GM21576 (cell line): ENCODE measurements at regions not wholly inside any gene's neighbourhood (a gene's known extent, or its start where the extent isn't known, plus 50 kb on each side); places are given as distances from the start of the nearest gene placed in this dataset.

Experiments
- ATAC-seq: cut with Tn5 transposase; IDR thresholded peaks from one replicate; pipeline ENCODE4 v1.9.1; 2021; ENCODE audit warnings: mild to moderate bottlenecking, moderate library complexity; ENCODE audit not compliant: unreplicated experiment

DNA sequence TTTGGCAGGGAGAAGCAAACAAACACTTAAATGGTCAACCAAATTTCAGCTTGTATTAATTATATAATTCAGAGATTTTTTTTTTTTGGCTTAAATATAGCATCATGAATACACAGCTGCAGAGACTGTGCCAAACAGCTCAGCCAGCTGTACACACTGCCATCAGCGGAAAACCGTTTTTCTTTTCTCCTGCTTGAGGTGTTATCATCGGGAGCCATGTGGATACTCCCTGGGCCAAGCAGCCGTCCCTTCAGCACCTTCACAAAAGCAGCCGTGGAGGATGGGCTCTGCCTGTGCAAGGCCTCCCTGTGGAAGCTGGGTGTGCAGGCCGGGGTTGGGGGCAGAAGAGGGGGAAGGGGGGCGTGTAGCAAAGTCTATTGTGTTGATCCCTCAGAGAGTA is 85.0 kb downstream of the NUF2 start:
- ATAC-seq: no peak

DNA sequence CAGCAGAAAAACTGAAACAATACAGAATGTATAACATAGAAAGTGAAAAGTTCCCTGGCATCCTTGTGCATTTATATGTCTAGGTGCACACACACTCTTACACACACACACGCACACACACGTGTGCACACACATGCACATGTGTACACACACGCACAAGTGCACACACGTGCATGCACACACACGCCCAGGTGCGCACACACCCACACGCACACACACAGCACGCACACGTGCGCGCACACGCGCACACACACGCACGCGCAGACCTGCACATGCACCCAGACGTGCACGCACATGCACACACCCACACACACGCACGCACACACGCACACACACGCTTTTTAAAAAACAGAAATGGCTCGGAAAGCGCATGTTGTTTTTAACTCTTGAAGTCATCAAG is 86.5 kb downstream of the NUF2 start:
- ATAC-seq: no peak

DNA sequence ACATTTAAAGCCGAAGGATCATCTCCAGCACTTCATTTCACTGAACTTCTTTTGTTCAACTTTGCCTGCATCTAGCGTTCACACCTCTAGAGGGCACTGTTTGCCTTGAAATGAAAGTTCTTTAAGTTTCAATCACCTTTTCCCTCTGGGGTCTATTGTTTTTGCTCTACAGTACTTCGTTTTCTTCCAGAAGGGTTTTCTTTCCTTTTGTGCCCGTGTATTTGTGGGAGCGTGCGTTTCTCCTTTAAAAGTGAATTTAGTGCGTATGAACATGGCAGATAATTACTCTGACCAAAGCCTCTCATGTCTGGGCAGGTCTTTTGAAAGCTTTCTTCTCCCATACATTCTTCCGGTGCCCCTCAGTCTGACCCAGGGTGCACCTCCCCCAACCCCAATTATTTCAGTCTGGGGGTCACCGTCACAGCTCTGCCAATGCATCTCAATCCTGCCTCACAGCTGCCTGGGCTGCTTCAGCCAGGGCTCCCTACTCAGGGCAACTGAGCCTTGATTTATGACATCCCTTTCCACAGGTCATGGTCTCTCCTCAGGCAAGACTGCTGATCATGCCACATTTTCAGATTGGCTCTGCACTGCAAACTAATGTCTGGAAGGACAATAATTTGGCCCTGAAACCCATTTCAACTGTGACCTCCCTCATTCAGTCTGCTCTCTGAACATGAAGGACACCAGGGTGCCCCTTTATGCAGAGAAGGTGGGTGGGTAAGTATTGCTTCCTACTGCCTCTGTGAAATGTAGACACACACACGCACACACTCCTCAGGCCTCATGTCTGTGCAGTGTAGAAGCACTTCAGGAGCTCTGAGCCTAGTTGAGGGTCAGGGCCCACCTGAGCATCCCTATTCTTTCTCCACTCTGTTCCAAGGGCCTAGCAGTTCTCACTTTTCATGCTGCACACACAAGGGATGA is 88.6 kb downstream of the NUF2 start:
- no peak for ATAC-seq

DNA sequence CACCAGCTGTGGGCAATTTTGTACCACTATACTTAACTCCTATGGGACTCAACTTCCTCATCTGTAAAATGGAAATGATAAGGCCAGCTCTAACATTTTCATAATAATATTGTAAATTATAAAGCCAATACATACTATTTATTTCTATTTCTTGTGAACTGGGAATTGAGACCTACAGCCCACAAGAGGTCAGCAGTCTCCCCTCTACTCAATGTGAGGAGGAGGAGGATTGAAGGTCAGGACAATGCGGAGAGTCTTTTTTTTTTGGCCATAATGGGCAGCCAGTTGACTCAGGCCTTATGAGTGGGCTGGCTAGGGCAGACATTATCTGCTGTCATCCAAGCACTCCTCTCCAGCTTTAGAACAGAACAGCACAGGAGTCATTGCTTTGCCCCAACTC is 90.5 kb downstream of the NUF2 start:
- ATAC-seq: no peak

DNA sequence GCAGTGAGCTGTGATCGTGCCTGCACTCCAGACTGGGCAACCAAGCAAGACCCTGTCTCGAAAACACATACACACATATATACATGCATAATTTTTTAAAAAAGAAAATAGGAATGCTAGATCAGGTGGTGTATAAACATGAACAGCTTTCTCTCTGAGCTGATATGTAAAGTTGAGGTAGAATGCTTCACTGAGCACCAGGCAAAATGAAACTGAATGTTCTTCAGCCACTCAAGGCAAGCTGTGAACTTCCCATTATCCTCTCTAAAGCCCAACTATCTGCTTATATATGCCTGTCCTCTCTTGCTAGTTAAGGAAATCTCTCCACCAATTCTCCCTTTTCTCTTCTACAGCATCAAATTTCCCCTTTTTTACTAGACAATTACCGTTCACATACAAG is 93.0 kb downstream of the NUF2 start:
- ATAC-seq: peak; percentile 84

DNA sequence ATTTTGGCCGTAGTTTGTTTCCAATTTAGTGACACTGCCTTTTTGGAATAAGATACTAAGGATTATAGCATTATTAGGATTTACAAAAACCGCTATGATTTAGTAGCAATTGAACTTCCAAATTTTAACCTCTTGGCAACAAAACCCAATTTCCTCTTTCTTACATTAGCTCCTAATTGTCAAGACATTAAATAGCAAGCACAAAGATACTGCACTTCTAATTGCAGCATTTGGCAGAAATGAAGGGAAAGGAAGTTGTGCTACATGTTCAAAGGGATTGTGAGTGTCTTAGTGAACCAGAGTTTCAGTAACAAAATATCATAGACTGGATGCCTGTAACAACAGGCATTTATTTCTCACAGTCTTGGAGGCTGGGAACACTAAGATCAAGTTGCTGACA is 99.9 kb downstream of the NUF2 start:
- ATAC-seq: no peak

DNA sequence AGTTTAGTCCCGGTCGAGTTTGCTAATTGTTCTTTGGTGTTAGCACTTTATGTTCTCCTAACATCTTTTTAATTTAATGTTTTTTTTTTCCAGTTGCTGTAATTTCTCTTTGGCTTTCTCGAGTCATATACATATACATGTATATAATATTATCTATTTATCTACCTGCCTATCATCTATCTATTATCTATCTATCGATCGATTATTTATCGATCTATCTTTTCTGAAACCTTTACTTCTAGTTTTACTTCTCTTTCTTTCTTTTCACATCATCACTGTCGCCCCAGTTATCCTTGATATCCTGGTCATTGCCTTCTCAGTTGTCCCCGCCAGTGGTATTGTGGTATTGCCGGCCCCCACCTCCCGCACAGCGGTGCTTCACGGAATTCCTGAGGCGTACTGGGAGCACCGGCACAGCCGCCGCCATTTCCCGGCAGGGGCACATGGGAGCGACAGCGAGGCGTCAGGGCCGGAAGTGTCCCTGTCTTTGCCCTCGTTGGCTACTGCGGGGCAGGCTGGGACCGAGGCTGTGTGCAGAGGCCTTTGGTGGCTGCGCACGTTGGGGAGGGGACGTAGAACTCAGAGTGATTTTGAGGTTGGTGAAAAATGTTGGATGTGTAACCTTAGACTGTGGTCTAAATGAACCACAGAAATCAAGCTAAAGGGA is 101.1 kb downstream of the NUF2 start:
- ATAC-seq: no peak

DNA sequence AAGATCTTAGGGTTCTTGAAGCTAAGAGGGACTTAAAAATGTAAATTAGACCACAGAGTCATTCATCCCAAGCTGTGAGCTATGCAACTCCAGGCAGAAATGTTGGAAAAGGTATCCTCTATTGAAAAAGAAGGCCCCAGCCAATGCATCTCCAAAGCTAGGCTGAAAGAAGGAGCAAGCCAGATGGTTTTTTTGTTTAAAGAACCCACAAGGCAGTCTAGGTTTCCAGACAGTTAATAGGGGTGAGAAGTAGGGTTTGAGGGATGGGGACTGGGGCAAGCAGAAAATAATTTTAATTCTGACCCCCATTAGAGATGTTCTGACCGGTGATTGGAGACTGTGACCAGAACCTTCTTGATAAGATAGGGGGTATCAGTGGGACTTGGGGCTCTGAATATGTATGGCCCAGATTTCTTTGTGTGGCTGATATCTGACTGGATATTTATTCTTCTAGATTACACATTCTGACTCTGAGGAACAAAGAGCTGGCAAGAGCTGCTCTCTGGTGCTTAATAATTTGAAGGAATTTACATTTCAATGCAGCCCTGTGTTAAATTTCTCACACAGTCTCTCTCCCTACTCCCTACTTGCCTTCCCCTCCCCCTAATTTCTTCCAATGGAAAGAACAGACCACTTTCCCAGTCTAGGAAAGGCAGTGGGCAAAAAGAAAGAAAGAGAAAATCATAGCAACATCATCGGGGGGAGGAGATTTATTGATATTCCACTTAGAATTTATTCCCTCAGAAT is 104.9 kb downstream of the NUF2 start:
- no peak for ATAC-seq

DNA sequence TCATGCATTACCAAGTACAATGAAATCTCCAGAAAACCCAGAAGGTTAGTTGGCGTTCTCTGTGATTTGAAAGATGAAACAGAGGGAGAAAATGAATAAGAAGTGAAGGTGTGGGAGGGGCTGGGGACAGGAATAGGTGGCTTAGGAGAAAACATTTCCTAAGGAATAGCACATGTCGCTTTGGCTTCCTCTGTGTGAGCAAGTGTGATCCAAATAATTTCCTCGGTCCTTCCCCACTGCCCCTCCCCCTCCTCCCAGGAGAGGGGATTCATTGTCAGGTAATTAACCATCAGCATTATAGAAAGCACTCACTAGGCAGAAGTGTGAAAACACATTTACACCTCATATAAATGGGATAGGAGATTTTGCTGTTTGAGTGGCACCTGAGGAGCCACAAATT is 105.5 kb downstream of the NUF2 start:
- ATAC-seq: no peak

DNA sequence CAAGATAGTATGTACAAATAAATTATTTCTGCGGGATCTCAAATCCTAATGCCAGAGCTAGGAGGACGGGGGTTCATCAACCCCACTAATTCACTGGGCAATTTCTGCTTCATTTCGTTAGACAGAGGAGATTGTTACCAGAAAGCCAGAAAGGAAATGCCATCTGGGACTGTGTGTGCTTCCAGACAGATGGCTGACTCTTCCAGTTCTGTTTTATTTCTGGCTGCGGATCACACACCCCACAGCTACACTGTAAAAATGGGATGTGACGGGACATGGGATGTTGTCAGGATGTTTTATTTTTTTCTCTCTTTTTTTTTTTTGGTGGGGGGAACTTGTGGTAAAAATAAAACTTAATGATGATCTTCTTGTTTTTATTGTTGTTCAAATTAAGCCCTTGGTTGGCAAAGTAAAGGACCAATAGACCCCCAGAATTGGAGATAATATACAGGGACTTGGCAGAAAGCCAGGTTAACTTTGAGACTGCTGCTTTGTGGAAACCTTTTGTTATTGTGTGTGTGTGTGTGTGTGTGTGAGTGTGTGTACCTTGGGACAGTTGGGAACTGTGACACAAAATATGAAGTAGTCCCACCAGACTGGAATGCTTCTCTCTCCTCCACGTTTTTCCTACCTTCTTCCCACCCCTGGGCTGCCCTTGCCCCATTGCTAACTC is 114.5 kb downstream of the NUF2 start:
- no peak for ATAC-seq

DNA sequence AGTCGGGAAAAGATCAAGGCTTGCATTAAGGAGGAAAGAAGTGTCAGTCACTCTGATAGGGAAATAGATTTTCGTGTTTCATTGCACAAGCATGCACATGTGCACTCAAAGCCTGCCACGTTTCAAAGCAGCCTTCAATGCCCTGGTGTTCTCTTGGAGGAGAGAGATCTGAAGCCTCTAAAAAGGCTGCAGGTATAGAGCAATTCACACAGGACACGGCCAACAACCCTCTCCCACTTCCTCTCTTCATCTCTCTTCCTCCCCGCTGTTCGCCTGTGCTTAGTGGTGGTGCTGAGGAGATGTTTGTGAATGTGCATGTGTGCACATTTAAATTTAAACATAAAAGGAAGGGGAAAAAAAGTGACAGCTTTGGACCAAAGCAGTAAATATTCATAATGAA is 117.7 kb downstream of the NUF2 start:
- no peak for ATAC-seq

DNA sequence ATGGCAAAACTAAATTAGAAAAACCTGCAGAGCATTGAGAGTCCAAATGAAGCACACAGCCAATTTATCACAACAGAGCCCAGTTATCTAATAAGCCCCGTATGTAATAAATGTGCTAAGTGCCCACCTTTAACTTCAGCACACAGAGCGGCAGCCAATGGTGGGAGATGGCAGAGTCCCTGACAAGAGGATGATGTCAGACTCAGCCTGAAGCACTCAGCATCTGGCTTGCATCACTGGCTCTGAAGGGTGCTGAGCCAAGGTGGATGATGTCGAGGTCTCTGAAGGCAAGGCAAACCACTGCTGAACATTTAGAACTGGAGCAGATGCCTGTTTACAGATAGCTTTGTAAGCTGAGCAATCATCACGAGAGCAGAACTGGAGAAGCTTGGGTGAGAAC is 118.3 kb downstream of the NUF2 start:
- ATAC-seq: no peak

DNA sequence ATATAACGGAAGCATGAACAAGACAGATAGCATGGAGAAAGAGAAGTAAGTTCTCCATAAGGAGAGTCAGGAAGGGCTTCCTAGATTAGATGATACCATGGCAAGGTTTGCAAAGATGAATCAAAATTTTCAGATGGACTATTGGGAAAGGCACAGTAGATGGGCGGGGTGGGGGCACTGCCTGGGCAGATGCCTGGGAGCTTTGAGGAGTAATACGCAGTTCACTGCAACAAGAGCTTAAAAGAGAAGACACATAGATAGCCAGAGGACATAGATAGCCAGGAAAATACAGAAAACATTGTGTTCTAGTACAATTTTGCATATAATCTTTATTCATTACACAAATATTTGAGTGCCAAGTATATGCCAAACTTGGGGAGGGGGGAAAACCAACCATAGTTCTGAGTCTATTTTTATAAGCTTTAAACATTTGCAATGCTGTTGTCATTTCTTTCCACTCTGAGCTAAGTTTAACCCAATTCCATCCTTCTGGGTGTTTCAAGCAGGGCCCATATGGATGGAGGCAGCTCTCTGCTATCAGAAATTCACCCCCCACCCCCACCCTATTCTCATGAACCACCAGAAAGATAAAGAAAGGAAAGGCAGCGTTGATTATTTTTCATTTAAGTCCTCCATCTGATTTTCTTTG is 120.6 kb downstream of the NUF2 start:
- no peak for ATAC-seq

DNA sequence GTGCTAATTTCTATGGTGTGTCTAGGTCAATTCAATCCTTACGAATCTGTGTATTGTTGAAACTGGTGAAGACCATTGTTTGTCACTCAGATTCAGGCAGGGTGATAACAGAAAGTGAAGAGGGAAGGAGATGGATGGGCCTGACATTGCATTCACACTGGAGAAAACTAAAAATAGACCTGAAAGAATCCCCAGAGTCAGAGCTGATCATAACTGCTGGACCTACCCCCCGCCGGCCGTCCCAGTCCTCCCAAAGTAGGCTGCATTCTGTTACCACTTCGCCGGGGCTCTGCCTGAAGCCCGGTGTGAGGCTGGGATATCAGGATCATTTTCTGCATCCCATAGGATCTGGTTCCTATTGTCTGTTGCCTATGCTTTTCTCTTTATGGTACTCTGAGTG is 121.1 kb downstream of the NUF2 start:
- no peak for ATAC-seq

DNA sequence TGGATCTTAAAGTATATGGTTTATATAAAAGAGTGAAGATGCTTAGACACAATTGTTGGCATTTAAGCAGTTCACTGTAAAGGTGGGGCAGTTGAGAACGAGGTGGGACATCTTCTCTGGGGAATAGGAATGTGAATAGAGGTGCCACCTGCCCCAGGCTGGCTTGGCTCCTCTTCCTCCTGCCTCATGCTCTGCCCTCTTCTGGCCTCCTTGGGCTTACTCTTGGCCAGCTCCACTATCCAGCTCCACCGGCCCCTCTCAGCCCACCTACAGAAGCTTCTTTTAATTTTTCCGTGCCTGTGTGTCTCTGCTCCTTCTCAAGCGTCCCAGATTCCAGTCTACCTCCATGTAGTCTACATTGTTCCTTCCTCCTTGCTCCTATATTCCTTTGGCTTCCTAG is 122.1 kb downstream of the NUF2 start:
- no peak for ATAC-seq

DNA sequence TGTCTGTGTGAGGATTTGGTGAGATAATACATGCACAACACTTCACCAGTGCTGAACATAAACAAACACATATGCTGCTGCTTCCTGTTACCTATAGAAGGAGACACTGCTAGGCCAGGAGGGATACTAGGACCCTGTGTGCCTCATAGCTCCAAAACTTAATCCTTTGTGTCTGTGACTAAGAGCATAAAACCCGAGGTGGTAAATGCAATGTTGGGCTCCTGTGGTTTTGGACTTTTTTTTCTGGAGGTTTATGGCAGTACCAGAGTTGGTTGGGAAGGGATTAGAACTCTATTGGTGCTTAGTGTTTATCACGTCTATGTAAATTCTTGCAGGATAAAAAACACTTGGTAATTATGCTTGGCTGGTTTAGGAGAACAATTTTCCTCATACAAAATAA is 122.9 kb downstream of the NUF2 start:
- no peak for ATAC-seq

DNA sequence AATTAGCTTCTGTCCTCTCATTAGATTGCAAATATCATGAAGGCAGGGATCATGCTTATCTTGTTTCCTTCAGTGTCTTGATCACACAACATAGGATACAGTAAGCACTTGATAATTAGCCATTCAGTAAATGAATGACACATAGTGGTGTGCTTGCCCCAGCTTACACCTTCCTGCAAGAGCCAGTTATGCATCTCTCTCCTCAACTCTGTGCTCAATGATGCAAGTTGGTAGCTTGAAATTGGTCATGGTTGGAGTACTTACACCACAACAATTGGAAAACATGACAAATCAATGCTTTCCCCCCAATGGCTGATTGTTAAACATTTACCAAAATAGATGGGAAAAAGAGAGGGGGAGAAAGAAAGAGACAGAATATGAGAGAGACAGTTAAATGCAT is 129.2 kb downstream of the NUF2 start:
- ATAC-seq: no peak

DNA sequence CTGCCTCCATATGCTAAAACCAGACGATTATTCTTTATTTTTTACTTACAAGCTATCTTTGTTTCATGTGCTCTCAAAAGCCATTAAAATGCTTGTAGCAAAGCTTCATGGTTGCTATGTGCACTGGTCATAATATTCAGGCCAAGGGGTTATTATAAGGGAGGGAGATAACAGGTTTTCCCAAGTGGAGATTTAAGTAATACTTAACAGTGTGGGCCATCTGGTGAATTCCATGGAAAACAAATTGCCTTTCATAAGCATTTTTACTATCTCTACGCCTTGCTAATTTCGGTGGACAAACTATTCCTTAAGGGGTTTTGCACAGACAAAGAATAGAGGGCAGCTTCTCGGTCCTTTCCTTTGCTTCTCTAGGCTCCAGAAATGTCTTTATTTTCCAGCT is 137.8 kb downstream of the NUF2 start:
- ATAC-seq: no peak

DNA sequence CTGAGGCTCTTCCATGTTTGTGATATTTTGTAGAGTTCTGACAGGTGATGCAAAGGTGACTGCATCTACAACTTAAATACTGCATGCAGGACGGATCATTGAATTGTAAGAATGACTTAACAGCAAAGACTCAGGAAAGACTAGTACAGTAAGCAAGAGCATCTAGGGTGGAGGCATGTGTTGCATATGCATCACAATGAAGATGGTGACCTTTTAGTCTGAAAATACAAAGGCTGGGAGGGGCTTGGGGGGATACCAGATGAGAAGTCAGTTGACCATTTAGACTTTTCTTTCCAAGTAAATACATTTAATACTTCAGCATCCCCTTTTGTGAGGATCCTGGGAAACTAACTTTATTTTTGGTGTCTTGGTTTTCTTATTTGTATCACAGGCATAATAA is 145.5 kb downstream of the NUF2 start:
- ATAC-seq: no peak

DNA sequence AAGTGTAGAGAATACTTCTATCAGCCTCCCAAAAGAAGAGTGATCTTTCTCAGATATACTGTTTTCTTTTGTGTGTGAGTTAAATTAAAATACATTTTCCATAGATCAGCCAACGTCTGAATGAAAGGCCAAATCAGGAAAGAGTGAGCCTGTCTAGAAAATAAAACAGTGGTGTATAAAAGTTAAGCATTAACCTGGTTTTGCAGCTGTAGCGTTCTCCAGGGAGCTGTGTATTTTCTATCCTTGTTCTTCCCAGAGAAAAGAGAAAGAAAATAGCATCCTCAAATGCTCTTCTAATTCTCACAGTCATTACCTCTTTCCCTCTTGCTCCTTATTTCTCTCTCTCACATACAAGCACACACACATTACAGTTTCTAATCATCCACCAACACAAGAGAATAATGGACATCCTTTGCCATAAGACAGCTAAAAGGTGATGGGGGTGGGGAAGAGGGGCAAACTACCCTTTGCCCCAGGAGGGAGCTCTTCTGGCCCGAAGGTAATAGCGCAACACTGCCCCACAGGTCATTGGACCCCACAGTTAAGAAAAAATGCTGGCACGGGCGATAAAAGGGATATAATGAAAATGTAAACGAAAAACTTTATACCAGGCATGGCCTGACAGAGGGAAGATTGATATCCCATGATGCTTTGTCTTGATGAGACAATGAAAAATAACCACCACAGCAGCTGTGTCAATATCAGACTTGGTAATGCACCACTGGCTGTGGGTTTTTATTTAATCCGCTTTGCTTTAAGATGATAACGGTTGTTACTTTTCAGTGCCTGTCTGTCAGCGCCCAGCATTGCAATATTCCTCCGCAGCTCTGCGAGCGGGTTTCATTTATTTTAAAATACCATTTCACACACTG is 150.3 kb downstream of the NUF2 start:
- ATAC-seq: no peak
